ENCODE measurements at regions not wholly inside any gene's neighbourhood (a gene's known extent, or its start where the extent isn't known, plus 50 kb on each side); places are given as distances from the start of the nearest gene placed in this dataset.

DNA sequence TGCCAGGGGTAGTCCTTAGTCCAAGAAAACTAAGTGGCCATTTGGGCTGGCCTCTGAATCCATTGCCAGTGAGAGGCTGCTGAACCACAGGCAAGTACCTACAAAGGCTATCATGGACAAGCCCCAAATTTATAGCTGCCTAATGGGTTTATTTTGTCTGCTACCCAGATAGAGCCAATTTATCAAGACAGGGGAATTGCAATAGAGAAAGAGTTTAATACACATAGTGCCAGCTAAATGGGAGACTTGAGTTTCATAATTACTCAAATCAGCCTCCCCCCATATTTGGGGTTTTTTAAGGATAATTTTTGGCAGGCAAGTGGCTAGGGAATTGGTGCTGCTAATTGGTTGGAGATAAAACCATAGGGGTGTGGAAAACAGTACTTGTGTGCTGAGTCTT lies 73.1 kb upstream of the BMP2K start:
- POLR2A ChIA-PET, result no interaction called here
- ATAC-seq, result no peak
- DNase-seq (ENCODE audit: low spot score), result no peak
- Mint-ChIP-seq H3K27me3 (ENCODE audit: low read depth) (no peaks in the 10 kb centered on the region; the same call in 1 of the 2 replicates), H3K4me3 (no peak overlapping the region), H3K36me3 (peaks cover 19% of the 10 kb centered on the region), H3K27ac (no peak overlapping the region), H3K9me3 (peaks cover 20% of the 10 kb centered on the region), H3K4me1 (peaks cover 33% of the 10 kb centered on the region)
- CTCF ChIA-PET, result no interaction called here
- TF ChIP-seq ESRRA (CRISPR knock-in tag; IDR thresholded peaks at IDR 0.05; ENCODE audit: borderline replicate concordance), result no peak
- no peak for TF ChIP-seq JAZF1 (CRISPR knock-in tag; IDR thresholded peaks at IDR 0.05)
- TF ChIP-seq TEAD1 (CRISPR knock-in tag; IDR thresholded peaks at IDR 0.05), result no peak
- no peak for TF ChIP-seq ATF1 (CRISPR knock-in tag; IDR thresholded peaks at IDR 0.05)
- TF ChIP-seq, protein P1, sequence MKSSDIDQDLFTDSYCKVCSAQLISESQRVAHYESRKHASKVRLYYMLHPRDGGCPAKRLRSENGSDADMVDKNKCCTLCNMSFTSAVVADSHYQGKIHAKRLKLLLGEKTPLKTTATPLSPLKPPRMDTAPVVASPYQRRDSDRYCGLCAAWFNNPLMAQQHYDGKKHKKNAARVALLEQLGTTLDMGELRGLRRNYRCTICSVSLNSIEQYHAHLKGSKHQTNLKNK (CRISPR knock-in tag; IDR thresholded peaks at IDR 0.05), result no peak
- TF ChIP-seq, protein P2, sequence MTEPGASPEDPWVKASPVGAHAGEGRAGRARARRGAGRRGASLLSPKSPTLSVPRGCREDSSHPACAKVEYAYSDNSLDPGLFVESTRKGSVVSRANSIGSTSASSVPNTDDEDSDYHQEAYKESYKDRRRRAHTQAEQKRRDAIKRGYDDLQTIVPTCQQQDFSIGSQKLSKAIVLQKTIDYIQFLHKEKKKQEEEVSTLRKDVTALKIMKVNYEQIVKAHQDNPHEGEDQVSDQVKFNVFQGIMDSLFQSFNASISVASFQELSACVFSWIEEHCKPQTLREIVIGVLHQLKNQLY (CRISPR knock-in tag; IDR thresholded peaks at IDR 0.05), result no peak
- TF ChIP-seq, protein P3, sequence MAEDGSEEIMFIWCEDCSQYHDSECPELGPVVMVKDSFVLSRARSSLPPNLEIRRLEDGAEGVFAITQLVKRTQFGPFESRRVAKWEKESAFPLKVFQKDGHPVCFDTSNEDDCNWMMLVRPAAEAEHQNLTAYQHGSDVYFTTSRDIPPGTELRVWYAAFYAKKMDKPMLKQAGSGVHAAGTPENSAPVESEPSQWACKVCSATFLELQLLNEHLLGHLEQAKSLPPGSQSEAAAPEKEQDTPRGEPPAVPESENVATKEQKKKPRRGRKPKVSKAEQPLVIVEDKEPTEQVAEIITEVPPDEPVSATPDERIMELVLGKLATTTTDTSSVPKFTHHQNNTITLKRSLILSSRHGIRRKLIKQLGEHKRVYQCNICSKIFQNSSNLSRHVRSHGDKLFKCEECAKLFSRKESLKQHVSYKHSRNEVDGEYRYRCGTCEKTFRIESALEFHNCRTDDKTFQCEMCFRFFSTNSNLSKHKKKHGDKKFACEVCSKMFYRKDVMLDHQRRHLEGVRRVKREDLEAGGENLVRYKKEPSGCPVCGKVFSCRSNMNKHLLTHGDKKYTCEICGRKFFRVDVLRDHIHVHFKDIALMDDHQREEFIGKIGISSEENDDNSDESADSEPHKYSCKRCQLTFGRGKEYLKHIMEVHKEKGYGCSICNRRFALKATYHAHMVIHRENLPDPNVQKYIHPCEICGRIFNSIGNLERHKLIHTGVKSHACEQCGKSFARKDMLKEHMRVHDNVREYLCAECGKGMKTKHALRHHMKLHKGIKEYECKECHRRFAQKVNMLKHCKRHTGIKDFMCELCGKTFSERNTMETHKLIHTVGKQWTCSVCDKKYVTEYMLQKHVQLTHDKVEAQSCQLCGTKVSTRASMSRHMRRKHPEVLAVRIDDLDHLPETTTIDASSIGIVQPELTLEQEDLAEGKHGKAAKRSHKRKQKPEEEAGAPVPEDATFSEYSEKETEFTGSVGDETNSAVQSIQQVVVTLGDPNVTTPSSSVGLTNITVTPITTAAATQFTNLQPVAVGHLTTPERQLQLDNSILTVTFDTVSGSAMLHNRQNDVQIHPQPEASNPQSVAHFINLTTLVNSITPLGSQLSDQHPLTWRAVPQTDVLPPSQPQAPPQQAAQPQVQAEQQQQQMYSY (CRISPR knock-in tag; IDR thresholded peaks at IDR 0.05), result no peak
- TF ChIP-seq, protein P4, sequence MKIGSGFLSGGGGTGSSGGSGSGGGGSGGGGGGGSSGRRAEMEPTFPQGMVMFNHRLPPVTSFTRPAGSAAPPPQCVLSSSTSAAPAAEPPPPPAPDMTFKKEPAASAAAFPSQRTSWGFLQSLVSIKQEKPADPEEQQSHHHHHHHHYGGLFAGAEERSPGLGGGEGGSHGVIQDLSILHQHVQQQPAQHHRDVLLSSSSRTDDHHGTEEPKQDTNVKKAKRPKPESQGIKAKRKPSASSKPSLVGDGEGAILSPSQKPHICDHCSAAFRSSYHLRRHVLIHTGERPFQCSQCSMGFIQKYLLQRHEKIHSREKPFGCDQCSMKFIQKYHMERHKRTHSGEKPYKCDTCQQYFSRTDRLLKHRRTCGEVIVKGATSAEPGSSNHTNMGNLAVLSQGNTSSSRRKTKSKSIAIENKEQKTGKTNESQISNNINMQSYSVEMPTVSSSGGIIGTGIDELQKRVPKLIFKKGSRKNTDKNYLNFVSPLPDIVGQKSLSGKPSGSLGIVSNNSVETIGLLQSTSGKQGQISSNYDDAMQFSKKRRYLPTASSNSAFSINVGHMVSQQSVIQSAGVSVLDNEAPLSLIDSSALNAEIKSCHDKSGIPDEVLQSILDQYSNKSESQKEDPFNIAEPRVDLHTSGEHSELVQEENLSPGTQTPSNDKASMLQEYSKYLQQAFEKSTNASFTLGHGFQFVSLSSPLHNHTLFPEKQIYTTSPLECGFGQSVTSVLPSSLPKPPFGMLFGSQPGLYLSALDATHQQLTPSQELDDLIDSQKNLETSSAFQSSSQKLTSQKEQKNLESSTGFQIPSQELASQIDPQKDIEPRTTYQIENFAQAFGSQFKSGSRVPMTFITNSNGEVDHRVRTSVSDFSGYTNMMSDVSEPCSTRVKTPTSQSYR (CRISPR knock-in tag; IDR thresholded peaks at IDR 0.05), result no peak
- TF ChIP-seq, protein P5, sequence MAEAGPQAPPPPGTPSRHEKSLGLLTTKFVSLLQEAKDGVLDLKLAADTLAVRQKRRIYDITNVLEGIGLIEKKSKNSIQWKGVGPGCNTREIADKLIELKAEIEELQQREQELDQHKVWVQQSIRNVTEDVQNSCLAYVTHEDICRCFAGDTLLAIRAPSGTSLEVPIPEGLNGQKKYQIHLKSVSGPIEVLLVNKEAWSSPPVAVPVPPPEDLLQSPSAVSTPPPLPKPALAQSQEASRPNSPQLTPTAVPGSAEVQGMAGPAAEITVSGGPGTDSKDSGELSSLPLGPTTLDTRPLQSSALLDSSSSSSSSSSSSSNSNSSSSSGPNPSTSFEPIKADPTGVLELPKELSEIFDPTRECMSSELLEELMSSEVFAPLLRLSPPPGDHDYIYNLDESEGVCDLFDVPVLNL (CRISPR knock-in tag; IDR thresholded peaks at IDR 0.05; ENCODE audit: borderline replicate concordance, low read depth), result no peak
- TF ChIP-seq JUN (CRISPR knock-in tag; IDR thresholded peaks at IDR 0.05), result no peak
- TF ChIP-seq NFYB (CRISPR knock-in tag; conservative IDR thresholded peaks at IDR 0.05; ENCODE audit: low read depth), result no peak
- TF ChIP-seq, protein P6, sequence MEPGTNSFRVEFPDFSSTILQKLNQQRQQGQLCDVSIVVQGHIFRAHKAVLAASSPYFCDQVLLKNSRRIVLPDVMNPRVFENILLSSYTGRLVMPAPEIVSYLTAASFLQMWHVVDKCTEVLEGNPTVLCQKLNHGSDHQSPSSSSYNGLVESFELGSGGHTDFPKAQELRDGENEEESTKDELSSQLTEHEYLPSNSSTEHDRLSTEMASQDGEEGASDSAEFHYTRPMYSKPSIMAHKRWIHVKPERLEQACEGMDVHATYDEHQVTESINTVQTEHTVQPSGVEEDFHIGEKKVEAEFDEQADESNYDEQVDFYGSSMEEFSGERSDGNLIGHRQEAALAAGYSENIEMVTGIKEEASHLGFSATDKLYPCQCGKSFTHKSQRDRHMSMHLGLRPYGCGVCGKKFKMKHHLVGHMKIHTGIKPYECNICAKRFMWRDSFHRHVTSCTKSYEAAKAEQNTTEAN (CRISPR knock-in tag; IDR thresholded peaks at IDR 0.05), result no peak
- TF ChIP-seq NR2C2 (CRISPR knock-in tag; IDR thresholded peaks at IDR 0.05), result no peak
- no peak for TF ChIP-seq NR1H2 (CRISPR knock-in tag; IDR thresholded peaks at IDR 0.05)
- no peak for TF ChIP-seq TP53 (CRISPR knock-in tag; IDR thresholded peaks at IDR 0.05)
- TF ChIP-seq KAT7 (CRISPR knock-in tag; IDR thresholded peaks at IDR 0.05; ENCODE audit: borderline replicate concordance), result no peak
- TF ChIP-seq ZNF232 (CRISPR knock-in tag; IDR thresholded peaks at IDR 0.05), result no peak
- TF ChIP-seq, protein P7, sequence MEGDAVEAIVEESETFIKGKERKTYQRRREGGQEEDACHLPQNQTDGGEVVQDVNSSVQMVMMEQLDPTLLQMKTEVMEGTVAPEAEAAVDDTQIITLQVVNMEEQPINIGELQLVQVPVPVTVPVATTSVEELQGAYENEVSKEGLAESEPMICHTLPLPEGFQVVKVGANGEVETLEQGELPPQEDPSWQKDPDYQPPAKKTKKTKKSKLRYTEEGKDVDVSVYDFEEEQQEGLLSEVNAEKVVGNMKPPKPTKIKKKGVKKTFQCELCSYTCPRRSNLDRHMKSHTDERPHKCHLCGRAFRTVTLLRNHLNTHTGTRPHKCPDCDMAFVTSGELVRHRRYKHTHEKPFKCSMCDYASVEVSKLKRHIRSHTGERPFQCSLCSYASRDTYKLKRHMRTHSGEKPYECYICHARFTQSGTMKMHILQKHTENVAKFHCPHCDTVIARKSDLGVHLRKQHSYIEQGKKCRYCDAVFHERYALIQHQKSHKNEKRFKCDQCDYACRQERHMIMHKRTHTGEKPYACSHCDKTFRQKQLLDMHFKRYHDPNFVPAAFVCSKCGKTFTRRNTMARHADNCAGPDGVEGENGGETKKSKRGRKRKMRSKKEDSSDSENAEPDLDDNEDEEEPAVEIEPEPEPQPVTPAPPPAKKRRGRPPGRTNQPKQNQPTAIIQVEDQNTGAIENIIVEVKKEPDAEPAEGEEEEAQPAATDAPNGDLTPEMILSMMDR (IDR thresholded peaks at IDR 0.05), result no peak
- TF ChIP-seq HMGA2 (CRISPR knock-in tag; IDR thresholded peaks at IDR 0.05), result no peak
- TF ChIP-seq, protein P8, sequence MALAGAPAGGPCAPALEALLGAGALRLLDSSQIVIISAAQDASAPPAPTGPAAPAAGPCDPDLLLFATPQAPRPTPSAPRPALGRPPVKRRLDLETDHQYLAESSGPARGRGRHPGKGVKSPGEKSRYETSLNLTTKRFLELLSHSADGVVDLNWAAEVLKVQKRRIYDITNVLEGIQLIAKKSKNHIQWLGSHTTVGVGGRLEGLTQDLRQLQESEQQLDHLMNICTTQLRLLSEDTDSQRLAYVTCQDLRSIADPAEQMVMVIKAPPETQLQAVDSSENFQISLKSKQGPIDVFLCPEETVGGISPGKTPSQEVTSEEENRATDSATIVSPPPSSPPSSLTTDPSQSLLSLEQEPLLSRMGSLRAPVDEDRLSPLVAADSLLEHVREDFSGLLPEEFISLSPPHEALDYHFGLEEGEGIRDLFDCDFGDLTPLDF (CRISPR knock-in tag; IDR thresholded peaks at IDR 0.05), result no peak

All from WTC11 (cell line).